B cell (primary cell): ENCODE measurements at regions not wholly inside any gene's neighbourhood (a gene's known extent, or its start where the extent isn't known, plus 50 kb on each side); places are given as distances from the start of the nearest gene placed in this dataset.

Experiments used
- ATAC-seq: fragments of 200-7000 bp; cut with Tn5 transposase; one replicate; pipeline ENCODE4 v1.10.0; 2021; ENCODE audit warnings: low read depth, mild to moderate bottlenecking, moderate number of reproducible peaks, moderate library complexity
- CTCF ChIA-PET: fragments of 350-600 bp; sonication (Branson Sonifier 250); formaldehyde crosslinking; loops from one replicate; lab custom pipeline; 2021; ENCODE audit warnings: antibody characterized with exemption, inconsistent platforms; lab: Charles Lee
- POLR2A ChIA-PET: fragments of 350-600 bp; sonication (Branson Sonifier 250); formaldehyde crosslinking; loops from one replicate; lab custom pipeline; 2021; ENCODE audit warnings: antibody characterized with exemption; lab: Charles Lee
- DNase-seq: peaks from one replicate; pipeline ENCODE4 v3.0.0; 2013
- H2AFZ ChIP-seq: 2 replicates; pipeline ENCODE4 v1.6.1; 2012; ENCODE audit warnings: mild to moderate bottlenecking, low read depth, low read length; ENCODE audit not compliant: insufficient read depth, poor library complexity, severe bottlenecking
- H3K27ac ChIP-seq, 2 donors: 1 replicate in 1 of 2; 2 replicates in 1 of 2; pipeline ENCODE4 v1.5.1; 2012 to 2013; ENCODE audit warnings: low read length in 2 of 2, mild to moderate bottlenecking in 2 of 2, moderate library complexity in 1 of 2
- H3K27me3 ChIP-seq, 4 experiments: fragments of 200-600 bp in 1 of 4; sonication (generic) in 1 of 4; replicated peaks in 1 of 4; 1 replicate in 2 of 4; 2 replicates in 2 of 4; pipeline versions ENCODE4 v1.6.1 to v1.7.0; 2013 to 2016; ENCODE audit warnings: low read length in 3 of 4, mild to moderate bottlenecking in 2 of 4, mixed read lengths in 1 of 4, moderate library complexity in 1 of 4; ENCODE audit not compliant: insufficient read depth in 4 of 4, control insufficient read depth in 3 of 4; ENCODE audit errors: control extremely low read depth in 1 of 4
- H3K36me3 ChIP-seq, 2 experiments: replicated peaks in 1 of 2; 1 replicate in 1 of 2; 2 replicates in 1 of 2; pipeline versions ENCODE4 v1.6.1 to v1.7.1; 2013; ENCODE audit warnings: low read length in 1 of 2; ENCODE audit not compliant: insufficient read depth in 2 of 2, control insufficient read depth in 1 of 2; ENCODE audit errors: control extremely low read depth in 1 of 2, extremely low read depth in 1 of 2
- H3K4me1 ChIP-seq, 2 donors: fragments of 200-600 bp in 1 of 2; sonication (generic) in 1 of 2; 1 replicate in 1 of 2; 2 replicates in 1 of 2; pipeline versions ENCODE4 v1.5.1 to v1.6.1; 2013 to 2017; ENCODE audit warnings: low read length in 2 of 2; ENCODE audit not compliant: control insufficient read depth in 2 of 2, insufficient read depth in 2 of 2
- H3K4me2 ChIP-seq: replicated peaks from 2 replicates; pipeline ENCODE3; 2012; ENCODE audit warnings: mild to moderate bottlenecking, low read depth, low read length; ENCODE audit not compliant: poor library complexity, severe bottlenecking
- H3K4me3 ChIP-seq, 5 experiments: fragments of 200-600 bp in 1 of 5; sonication (generic) in 1 of 5; 1 replicate in 3 of 5; 2 replicates in 2 of 5; pipeline versions ENCODE4 v1.5.1 to v1.7.0; 2011 to 2016; ENCODE audit warnings: low read length in 4 of 5, mild to moderate bottlenecking in 4 of 5, low read depth in 2 of 5, control low read depth in 1 of 5, moderate library complexity in 1 of 5; ENCODE audit not compliant: insufficient read depth in 1 of 5; ENCODE audit errors: control extremely low read depth in 1 of 5, extremely low read depth in 1 of 5
- H3K79me2 ChIP-seq: fragments of 200-600 bp; sonication (generic); one replicate; pipeline ENCODE4 v1.6.0; 2016; ENCODE audit warnings: low read length; ENCODE audit not compliant: control insufficient read depth, insufficient read depth
- H3K9ac ChIP-seq: fragments of 200-600 bp; sonication (generic); 2 replicates; pipeline ENCODE4 v1.6.1; 2017; ENCODE audit warnings: mild to moderate bottlenecking, low read length, moderate library complexity
- H3K9me3 ChIP-seq, 3 donors: one replicate each; pipeline versions ENCODE4 v1.6.1 to v1.7.1; 2013; ENCODE audit warnings: low read length in 2 of 3; ENCODE audit not compliant: control insufficient read depth in 2 of 3, insufficient read depth in 1 of 3; ENCODE audit errors: control extremely low read depth in 1 of 3
- H4K20me1 ChIP-seq: 2 replicates; pipeline ENCODE4 v1.6.0; 2012; ENCODE audit warnings: mild to moderate bottlenecking, low read length; ENCODE audit not compliant: insufficient read depth, control insufficient read depth, poor library complexity, severe bottlenecking
- H3K27ac Mint-ChIP-seq: one replicate; pipeline ENCODE4 v1.8.0; 2021; ENCODE audit warnings: mixed read lengths
- H3K27me3 Mint-ChIP-seq: one replicate; pipeline ENCODE4 v1.8.0; 2021; ENCODE audit warnings: mixed read lengths
- H3K4me1 Mint-ChIP-seq: one replicate; pipeline ENCODE4 v1.8.0; 2021; ENCODE audit warnings: mixed read lengths
- H3K4me3 Mint-ChIP-seq: one replicate; pipeline ENCODE4 v1.8.0; 2021; ENCODE audit warnings: mixed read lengths
- H3K9me3 Mint-ChIP-seq: one replicate; pipeline ENCODE4 v1.8.0; 2022; ENCODE audit warnings: mixed read lengths; ENCODE audit not compliant: insufficient read depth
- EZH2 ChIP-seq: IDR thresholded peaks from 2 replicates; pipeline ENCODE4 v1.6.1; 2012; ENCODE audit warnings: borderline replicate concordance, low read depth, mild to moderate bottlenecking, moderate library complexity, low read length; ENCODE audit not compliant: insufficient read depth, poor library complexity, severe bottlenecking
- WGBS: methylation state at CpG from one replicate; pipeline ENCODE4 v1.1.5; 2013; ENCODE audit warnings: missing lambda C conversion rate; ENCODE audit not compliant: insufficient coverage; 5-methylcytosine and 5-hydroxymethylcytosine counted together
- intact Hi-C: fragments of 100-400 bp; cut with micrococcal nuclease; formaldehyde crosslinking; loops from one replicate; pipeline ENCODE4 v1.10.0; 2022
- TF ChIP-seq, protein P1 (sequence below): fragments of 200-600 bp; IDR thresholded peaks from one replicate; pipeline ENCODE4 v1.8.0; 2022; ENCODE audit warnings: antibody characterized with exemption, mild to moderate bottlenecking

GRCh38 chr6:40798069-40798770 lies 211.1 kb upstream of the LRFN2 start:
- TF ChIP-seq, protein P1, sequence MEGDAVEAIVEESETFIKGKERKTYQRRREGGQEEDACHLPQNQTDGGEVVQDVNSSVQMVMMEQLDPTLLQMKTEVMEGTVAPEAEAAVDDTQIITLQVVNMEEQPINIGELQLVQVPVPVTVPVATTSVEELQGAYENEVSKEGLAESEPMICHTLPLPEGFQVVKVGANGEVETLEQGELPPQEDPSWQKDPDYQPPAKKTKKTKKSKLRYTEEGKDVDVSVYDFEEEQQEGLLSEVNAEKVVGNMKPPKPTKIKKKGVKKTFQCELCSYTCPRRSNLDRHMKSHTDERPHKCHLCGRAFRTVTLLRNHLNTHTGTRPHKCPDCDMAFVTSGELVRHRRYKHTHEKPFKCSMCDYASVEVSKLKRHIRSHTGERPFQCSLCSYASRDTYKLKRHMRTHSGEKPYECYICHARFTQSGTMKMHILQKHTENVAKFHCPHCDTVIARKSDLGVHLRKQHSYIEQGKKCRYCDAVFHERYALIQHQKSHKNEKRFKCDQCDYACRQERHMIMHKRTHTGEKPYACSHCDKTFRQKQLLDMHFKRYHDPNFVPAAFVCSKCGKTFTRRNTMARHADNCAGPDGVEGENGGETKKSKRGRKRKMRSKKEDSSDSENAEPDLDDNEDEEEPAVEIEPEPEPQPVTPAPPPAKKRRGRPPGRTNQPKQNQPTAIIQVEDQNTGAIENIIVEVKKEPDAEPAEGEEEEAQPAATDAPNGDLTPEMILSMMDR: no peak
- no peak for TF ChIP-seq EZH2
- intact Hi-C loops: no loop called here
- ChIA-PET CTCF (no interaction called here), POLR2A (no interaction called here)
- no peak overlapping the region for H3K27ac ChIP-seq
- peaks cover 0 to 5% (median under 1%) of the 10 kb centered on the region in 4 experiments for H3K27me3 ChIP-seq
- ATAC-seq (no peak), DNase-seq (no peak)
- H3K9ac ChIP-seq: no peak overlapping the region
- WGBS: 93% methylated on average over 7 of the region's 7 CpGs
- Mint-ChIP-seq H3K9me3 (no peaks in the 10 kb centered on the region), H3K4me1 (peaks cover 7% of the 10 kb centered on the region), H3K27me3 (peaks cover 22% of the 10 kb centered on the region), H3K27ac (no peak overlapping the region), H3K4me3 (no peak overlapping the region)
- no peak overlapping the region for H3K4me2 ChIP-seq
- no peaks in the 10 kb centered on the region for H3K9me3 ChIP-seq
- no peaks in the 10 kb centered on the region for H3K79me2 ChIP-seq
- H3K4me1 ChIP-seq: peaks cover under 1 to 3% of the 10 kb centered on the region in 2 donors
- no peaks in the 10 kb centered on the region for H4K20me1 ChIP-seq
- no peaks in the 10 kb centered on the region for H3K36me3 ChIP-seq
- no peak overlapping the region for H2AFZ ChIP-seq
- H3K4me3 ChIP-seq: no peak overlapping the region
